ENCODE measurements at regions not wholly inside any gene's neighbourhood (a gene's known extent, or its start where the extent isn't known, plus 50 kb on each side); places are given as distances from the start of the nearest gene placed in this dataset.
"Not testable (repeated sequence)": the region's sequence is repeated elsewhere in the genome, so short reads cannot be mapped to it uniquely, and the experiment has no call there.

GRCh38 chr11:23765682-23766252, 731.1 kb upstream of the LUZP2 start:
- H3K4me3 ChIP-seq (replicated peaks; ENCODE audit: low read depth, low read length) = no peak overlapping the region
- peak; percentile 17 for DNase-seq (ENCODE audit: low read depth)
- TF ChIP-seq, protein P1, sequence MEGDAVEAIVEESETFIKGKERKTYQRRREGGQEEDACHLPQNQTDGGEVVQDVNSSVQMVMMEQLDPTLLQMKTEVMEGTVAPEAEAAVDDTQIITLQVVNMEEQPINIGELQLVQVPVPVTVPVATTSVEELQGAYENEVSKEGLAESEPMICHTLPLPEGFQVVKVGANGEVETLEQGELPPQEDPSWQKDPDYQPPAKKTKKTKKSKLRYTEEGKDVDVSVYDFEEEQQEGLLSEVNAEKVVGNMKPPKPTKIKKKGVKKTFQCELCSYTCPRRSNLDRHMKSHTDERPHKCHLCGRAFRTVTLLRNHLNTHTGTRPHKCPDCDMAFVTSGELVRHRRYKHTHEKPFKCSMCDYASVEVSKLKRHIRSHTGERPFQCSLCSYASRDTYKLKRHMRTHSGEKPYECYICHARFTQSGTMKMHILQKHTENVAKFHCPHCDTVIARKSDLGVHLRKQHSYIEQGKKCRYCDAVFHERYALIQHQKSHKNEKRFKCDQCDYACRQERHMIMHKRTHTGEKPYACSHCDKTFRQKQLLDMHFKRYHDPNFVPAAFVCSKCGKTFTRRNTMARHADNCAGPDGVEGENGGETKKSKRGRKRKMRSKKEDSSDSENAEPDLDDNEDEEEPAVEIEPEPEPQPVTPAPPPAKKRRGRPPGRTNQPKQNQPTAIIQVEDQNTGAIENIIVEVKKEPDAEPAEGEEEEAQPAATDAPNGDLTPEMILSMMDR (IDR thresholded peaks at IDR 0.05; ENCODE audit: low read length, missing control alignments) = no peak

- DNase-seq (ENCODE audit: low read depth) = no peak
- H3K4me3 ChIP-seq (replicated peaks; ENCODE audit: low read depth, low read length) = no peak overlapping the region
- TF ChIP-seq, protein P1 (IDR thresholded peaks at IDR 0.05; ENCODE audit: low read length, missing control alignments) = no peak
Measured at GRCh38 chr11:23767576-23767975, 729.3 kb upstream of the LUZP2 start.

DNA sequence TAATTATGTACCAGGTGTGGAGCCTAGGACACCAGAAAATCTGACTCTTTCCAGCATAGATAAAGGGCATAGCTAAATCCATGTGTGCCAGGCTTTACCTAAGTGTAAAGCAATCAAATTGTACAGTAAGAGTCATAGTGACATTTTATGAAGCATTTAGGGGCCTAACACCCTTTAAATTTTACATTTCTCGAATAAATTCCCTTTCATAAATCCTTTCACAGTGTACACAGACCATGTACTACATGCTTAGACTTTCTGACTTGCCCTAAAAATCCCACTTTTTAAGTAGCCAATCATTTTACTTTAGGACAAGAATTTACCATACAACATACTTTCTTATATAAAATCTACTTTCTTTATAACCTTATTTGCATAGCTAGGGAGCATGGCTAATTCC, 727.6 kb upstream of the LUZP2 start:
- no peak for DNase-seq (ENCODE audit: low read depth)
- no peak overlapping the region for H3K4me3 ChIP-seq (replicated peaks; ENCODE audit: low read depth, low read length)
- TF ChIP-seq, protein P1 (IDR thresholded peaks at IDR 0.05; ENCODE audit: low read length, missing control alignments) = no peak

DNA sequence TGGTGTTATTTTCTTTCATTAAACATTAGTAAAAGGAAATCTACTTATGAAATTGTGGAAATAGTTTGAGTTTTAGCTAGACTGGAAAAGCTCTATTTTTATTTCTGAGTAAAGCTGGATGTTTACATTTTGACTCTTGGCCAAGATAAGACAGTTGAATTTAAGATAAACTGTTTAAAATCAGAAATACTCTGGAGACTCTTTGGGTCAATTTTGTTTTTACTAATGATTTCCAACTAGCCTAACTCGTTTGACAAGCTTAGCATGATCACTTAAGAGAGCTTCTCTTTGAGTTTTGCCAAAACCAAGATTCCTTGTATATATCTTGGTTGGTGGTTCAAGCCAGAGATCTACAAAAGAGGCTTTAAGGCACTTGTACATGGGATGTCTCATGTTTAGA, 724.8 kb upstream of the LUZP2 start:
- TF ChIP-seq, protein P1 (IDR thresholded peaks at IDR 0.05; ENCODE audit: low read length, missing control alignments) = no peak
- DNase-seq (ENCODE audit: low read depth) = no peak
- no peak overlapping the region for H3K4me3 ChIP-seq (replicated peaks; ENCODE audit: low read depth, low read length)

DNA sequence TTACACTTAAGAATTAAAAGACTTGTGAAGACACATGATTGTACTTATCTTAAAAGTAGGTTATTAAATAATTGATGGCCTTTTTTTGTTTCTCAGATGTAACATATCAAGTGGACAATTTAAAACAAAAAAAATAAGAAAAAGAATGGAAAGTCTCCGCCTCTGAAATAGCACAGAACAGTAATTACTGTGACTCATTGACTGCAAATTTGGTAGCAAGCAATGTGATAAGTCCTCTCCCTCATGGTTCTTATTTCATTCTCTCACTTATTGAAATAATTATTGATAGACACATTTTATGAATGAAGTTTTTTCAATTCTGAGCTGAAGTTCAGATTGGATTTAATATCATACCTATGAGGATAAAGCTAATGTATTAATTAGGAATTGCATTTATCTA, 717.9 kb upstream of the LUZP2 start:
- no peak overlapping the region for H3K4me3 ChIP-seq (replicated peaks; ENCODE audit: low read depth, low read length)
- TF ChIP-seq, protein P1 (IDR thresholded peaks at IDR 0.05; ENCODE audit: low read length, missing control alignments) = no peak
- DNase-seq (ENCODE audit: low read depth) = peak; percentile 24

DNA sequence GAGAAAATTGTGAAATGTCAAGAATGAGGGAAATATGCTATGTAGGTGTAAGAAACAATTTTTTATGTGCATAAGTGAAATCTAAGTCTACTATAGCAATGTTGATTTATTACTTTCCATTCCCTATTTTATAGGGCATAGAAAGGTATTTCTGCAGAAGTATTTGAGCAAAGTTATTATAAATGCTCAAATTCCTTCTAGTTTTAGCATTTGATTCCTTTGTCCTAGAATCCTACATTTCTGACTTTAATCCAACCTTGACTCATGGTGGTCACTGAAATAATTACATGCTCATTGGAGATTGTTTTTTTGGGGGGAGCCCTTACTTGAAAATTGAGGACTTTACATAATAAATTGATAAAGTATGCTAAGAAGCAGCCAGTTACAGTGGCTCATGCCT, 716.6 kb upstream of the LUZP2 start:
- H3K4me3 ChIP-seq (replicated peaks; ENCODE audit: low read depth, low read length) = no peak overlapping the region
- TF ChIP-seq, protein P1 (IDR thresholded peaks at IDR 0.05; ENCODE audit: low read length, missing control alignments) = no peak
- DNase-seq (ENCODE audit: low read depth) = no peak

DNA sequence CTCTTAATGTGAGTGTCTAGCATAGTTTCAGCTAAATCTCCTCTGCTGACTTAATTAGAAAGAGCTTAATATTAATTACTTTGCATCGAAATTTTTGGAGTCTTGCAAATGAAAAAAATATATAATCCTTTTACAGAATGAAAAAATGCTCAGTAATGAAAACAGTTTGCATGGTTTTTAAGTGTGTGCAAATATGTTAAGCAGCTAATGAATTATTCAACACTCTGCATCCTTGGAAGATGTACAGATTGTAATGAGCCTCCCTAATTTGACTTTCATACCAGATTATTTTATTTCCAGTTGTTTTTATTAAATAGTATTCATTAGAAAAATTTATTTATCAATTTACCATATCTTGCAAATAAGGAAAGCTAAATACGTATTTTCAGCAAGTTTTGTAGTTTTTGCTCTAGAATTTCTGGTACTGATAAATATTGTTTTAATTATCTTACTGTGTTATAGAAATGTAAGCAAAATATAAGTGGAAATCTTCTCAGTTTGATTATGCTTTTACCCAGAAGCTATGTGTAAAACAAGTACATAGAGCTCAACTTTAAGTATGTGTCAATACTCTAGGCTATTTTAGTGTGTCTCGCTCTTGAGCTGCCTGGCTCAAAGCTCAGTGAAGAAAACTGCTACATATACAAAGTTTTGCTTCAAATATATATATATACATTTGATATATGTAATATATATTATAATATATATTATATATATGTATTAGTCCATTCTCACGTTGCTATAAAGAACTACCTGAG, 714.9 kb upstream of the LUZP2 start:
- H3K4me3 ChIP-seq (replicated peaks; ENCODE audit: low read depth, low read length) = no peak overlapping the region
- no peak for DNase-seq (ENCODE audit: low read depth)
- TF ChIP-seq, protein P1 (IDR thresholded peaks at IDR 0.05; ENCODE audit: low read length, missing control alignments) = no peak

GRCh38 chr11:23786974-23787373, 709.9 kb upstream of the LUZP2 start:
- not testable (repeated sequence) for DNase-seq (ENCODE audit: low read depth); H3K4me3 ChIP-seq (replicated peaks; ENCODE audit: low read depth, low read length)

Measured in fibroblast of pulmonary artery (primary cell).